CD14-positive monocyte (primary cell): ENCODE measurements at regions not wholly inside any gene's neighbourhood (a gene's known extent, or its start where the extent isn't known, plus 50 kb on each side); places are given as distances from the start of the nearest gene placed in this dataset.

Experiments
- DNase-seq, 3 donors: peaks; one replicate each; pipeline ENCODE4 v3.0.0-alpha.2; 2011 to 2022
- H2AFZ ChIP-seq: 2 replicates; pipeline ENCODE4 v1.6.0; 2012; ENCODE audit warnings: mild to moderate bottlenecking, low read depth, low read length, inconsistent platforms; ENCODE audit not compliant: insufficient read depth, poor library complexity, severe bottlenecking
- H3K27ac ChIP-seq, 2 donors: 1 replicate in 1 of 2; 2 replicates in 1 of 2; pipeline ENCODE4 v1.5.1; 2012 to 2013; ENCODE audit warnings: low read length in 2 of 2, control low read depth in 1 of 2, inconsistent platforms in 1 of 2, low read depth in 1 of 2, mild to moderate bottlenecking in 1 of 2
- H3K27me3 ChIP-seq, 2 donors: one replicate each; pipeline versions ENCODE4 v1.6.0 to v1.6.1; 2011 to 2013; ENCODE audit warnings: low read length in 2 of 2; ENCODE audit not compliant: control insufficient read depth in 2 of 2, insufficient read depth in 2 of 2
- H3K36me3 ChIP-seq, 2 donors: replicated peaks in 1 of 2; 1 replicate in 1 of 2; 2 replicates in 1 of 2; pipeline versions ENCODE4 v1.5.1 to v1.6.1; 2012 to 2013; ENCODE audit warnings: low read length in 2 of 2, control low read depth in 1 of 2, inconsistent platforms in 1 of 2, mild to moderate bottlenecking in 1 of 2; ENCODE audit not compliant: insufficient read depth in 2 of 2, control insufficient read depth in 1 of 2
- H3K4me1 ChIP-seq, 2 donors: 1 replicate in 1 of 2; 2 replicates in 1 of 2; pipeline versions ENCODE4 v1.5.1 to v1.6.1; 2012 to 2013; ENCODE audit warnings: low read length in 2 of 2, control low read depth in 1 of 2, inconsistent platforms in 1 of 2, mild to moderate bottlenecking in 1 of 2, moderate library complexity in 1 of 2; ENCODE audit not compliant: insufficient read depth in 2 of 2, control insufficient read depth in 1 of 2
- H3K4me2 ChIP-seq: replicated peaks from 2 replicates; pipeline ENCODE3; 2012; ENCODE audit warnings: low read length, moderate library complexity, mild to moderate bottlenecking; ENCODE audit not compliant: poor library complexity, severe bottlenecking; ENCODE audit errors: extremely low read depth
- H3K4me3 ChIP-seq, 3 experiments: fragments of 200-600 bp in 1 of 3; sonication (generic) in 1 of 3; replicated peaks in 1 of 3; 1 replicate in 2 of 3; 2 replicates in 1 of 3; pipeline ENCODE4 v1.5.1; 2011 to 2013; ENCODE audit warnings: low read length in 3 of 3, mild to moderate bottlenecking in 3 of 3, control low read depth in 2 of 3, low read depth in 2 of 3, inconsistent platforms in 1 of 3, moderate library complexity in 1 of 3
- H3K79me2 ChIP-seq: 2 replicates; pipeline ENCODE4 v1.6.0; 2012; ENCODE audit warnings: mild to moderate bottlenecking, control low read depth, inconsistent platforms, low read length, moderate library complexity; ENCODE audit not compliant: insufficient read depth
- H3K9ac ChIP-seq: 2 replicates; pipeline ENCODE4 v1.6.0; 2017; ENCODE audit warnings: low read length, mild to moderate bottlenecking; ENCODE audit not compliant: insufficient read depth, poor library complexity, severe bottlenecking
- H3K9me3 ChIP-seq, 2 donors: replicated peaks in 1 of 2; 1 replicate in 1 of 2; 2 replicates in 1 of 2; pipeline versions ENCODE4 v1.5.1 to v1.6.1; 2012 to 2013; ENCODE audit warnings: low read length in 2 of 2, control low read depth in 1 of 2; ENCODE audit not compliant: control insufficient read depth in 1 of 2, insufficient read depth in 1 of 2
- H4K20me1 ChIP-seq: 2 replicates; pipeline ENCODE4 v1.6.0; 2012; ENCODE audit warnings: mild to moderate bottlenecking, low read length, control low read depth, moderate library complexity; ENCODE audit not compliant: insufficient read depth
- H3K27ac Mint-ChIP-seq, 7 donors: one replicate each; pipeline ENCODE4 v1.8.0; 2020; ENCODE audit warnings: mild to moderate bottlenecking in 7 of 7, mixed read lengths in 7 of 7, moderate library complexity in 6 of 7, inconsistent platforms in 2 of 7
- H3K27me3 Mint-ChIP-seq, 3 donors: one replicate each; pipeline ENCODE4 v1.8.0; 2021 to 2022; ENCODE audit warnings: low read depth in 3 of 3, mild to moderate bottlenecking in 3 of 3, mixed read lengths in 3 of 3, moderate library complexity in 3 of 3, inconsistent platforms in 1 of 3
- H3K36me3 Mint-ChIP-seq, 2 donors: one replicate each; pipeline ENCODE4 v1.8.0; 2020; ENCODE audit warnings: mixed read lengths in 2 of 2, inconsistent platforms in 1 of 2, mild to moderate bottlenecking in 1 of 2
- H3K4me1 Mint-ChIP-seq: one replicate; pipeline ENCODE4 v1.8.0; 2020; ENCODE audit warnings: mild to moderate bottlenecking, mixed read lengths
- H3K4me3 Mint-ChIP-seq, 2 donors: one replicate each; pipeline ENCODE4 v1.8.0; 2020; ENCODE audit warnings: mild to moderate bottlenecking in 2 of 2, mixed read lengths in 2 of 2, moderate library complexity in 1 of 2
- H3K9me3 Mint-ChIP-seq, 7 donors: one replicate each; pipeline ENCODE4 v1.8.0; 2020 to 2022; ENCODE audit warnings: mixed read lengths in 7 of 7, mild to moderate bottlenecking in 6 of 7, moderate library complexity in 6 of 7, inconsistent platforms in 2 of 7
- CTCF ChIP-seq: fragments of 200-600 bp; IDR thresholded peaks from one replicate; pipeline ENCODE4 v1.8.0; 2022; ENCODE audit warnings: antibody characterized with exemption, mild to moderate bottlenecking
- WGBS: methylation state at CpG from one replicate; pipeline ENCODE4 v1.1.5; 2013; ENCODE audit warnings: missing lambda C conversion rate; ENCODE audit not compliant: insufficient coverage; 5-methylcytosine and 5-hydroxymethylcytosine counted together
- intact Hi-C, 2 donors: fragments of 100-400 bp; cut with micrococcal nuclease; formaldehyde crosslinking; loops; one replicate each; pipeline versions ENCODE4 v1.15.0 to v1.15.1; 2023

GRCh38 chr12:17595111-17595510 lies 494.9 kb downstream of the RERGL start:
- 100% methylated on average over 2 of the region's 3 CpGs for WGBS
- no peaks in the 10 kb centered on the region for H3K4me1 ChIP-seq

GRCh38 chr12:17593715-17594406 lies 496.1 kb downstream of the RERGL start:
- Histone ChIP-seq H2AFZ (no peak overlapping the region), H3K27me3 (no peaks in the 10 kb centered on the region), H3K4me3 (no peak overlapping the region), H4K20me1 (no peaks in the 10 kb centered on the region), H3K4me2 (no peak overlapping the region), H3K9me3 (no peaks in the 10 kb centered on the region), H3K4me1 (no peaks in the 10 kb centered on the region), H3K79me2 (no peaks in the 10 kb centered on the region), H3K36me3 (no peaks in the 10 kb centered on the region), H3K9ac (no peak overlapping the region), H3K27ac (no peak overlapping the region)
- intact Hi-C loops: no loop called here
- Mint-ChIP-seq H3K4me3 (no peak overlapping the region), H3K4me1 (no peaks in the 10 kb centered on the region), H3K36me3 (no peaks in the 10 kb centered on the region), H3K27ac (no peak overlapping the region), H3K27me3 (no peaks in the 10 kb centered on the region), H3K9me3 (peaks cover 0 to 2% (median 0%) of the 10 kb centered on the region in 7 donors)
- DNase-seq: no peak
- TF ChIP-seq CTCF: no peak
- WGBS: no CpG with 5 or more reads among the region's 2 CpGs

More at GRCh38 chr12:17595111-17595510, 494.9 kb downstream of the RERGL start:
- no peak overlapping the region for H3K4me3 Mint-ChIP-seq
- no peaks in the 10 kb centered on the region for H3K9me3 ChIP-seq
- no peak for TF ChIP-seq CTCF
- H3K27me3 ChIP-seq: no peaks in the 10 kb centered on the region
- no peaks in the 10 kb centered on the region for H3K27me3 Mint-ChIP-seq
- H3K27ac Mint-ChIP-seq: no peak overlapping the region
- peaks cover 0 to 6% (median 2%) of the 10 kb centered on the region in 7 donors for H3K9me3 Mint-ChIP-seq
- H3K27ac ChIP-seq: no peak overlapping the region
- intact Hi-C loops: no loop called here
- no peaks in the 10 kb centered on the region for H4K20me1 ChIP-seq
- DNase-seq: no peak
- H3K4me2 ChIP-seq: no peak overlapping the region
- H3K9ac ChIP-seq: no peak overlapping the region
- H3K79me2 ChIP-seq: no peaks in the 10 kb centered on the region
- no peaks in the 10 kb centered on the region for H3K36me3 ChIP-seq
- H3K4me3 ChIP-seq: no peak overlapping the region
- no peak overlapping the region for H2AFZ ChIP-seq
- no peaks in the 10 kb centered on the region for H3K4me1 Mint-ChIP-seq
- H3K36me3 Mint-ChIP-seq: no peaks in the 10 kb centered on the region
